HCT116 (cell line): ENCODE measurements at regions not wholly inside any gene's neighbourhood (a gene's known extent, or its start where the extent isn't known, plus 50 kb on each side); places are given as distances from the start of the nearest gene placed in this dataset.

Experiments used
- ATAC-seq: fragments of 200-7000 bp; cut with Tn5 transposase; 2 replicates; pipeline ENCODE4 v1.9.1; 2020; ENCODE audit warnings: mild to moderate bottlenecking, moderate library complexity
- BruUV-seq: library from RNA; stranded (reverse); fragments of 400-500 nt; replicated peaks from 2 replicates; lab custom pipeline; 2021; lab: Mats Ljungman, UMichigan
- CTCF ChIA-PET: fragments of 300-600 bp; sonication (Branson Sonifier 250); formaldehyde crosslinking; loops from one replicate; lab custom pipeline; 2021; ENCODE audit warnings: antibody characterized with exemption; lab: Charles Lee
- POLR2A ChIA-PET: fragments of 300-600, 350-600 bp; sonication (Branson Sonifier 250); formaldehyde crosslinking; loops from one replicate; lab custom pipeline; 2021; ENCODE audit warnings: antibody characterized with exemption; lab: Charles Lee
- RAD21 ChIA-PET, 2 experiments: fragments of 300-600 bp; sonication (Branson Sonifier 250); formaldehyde crosslinking; loops; one replicate each; lab custom pipeline; 2023; ENCODE audit warnings: low total read pairs in 2 of 2; ENCODE audit not compliant: uncharacterized antibody in 2 of 2, unreplicated experiment in 2 of 2, low non-redundant PET in 1 of 2; lab: Charles Lee
- DNase-seq: peaks from one replicate; pipeline ENCODE4 v3.0.0-alpha.2; 2010; ENCODE audit warnings: low read depth, low spot score
- H2AFZ ChIP-seq: fragments of 200-600 bp; shearing (Covaris generic), sonication (generic); 2 replicates; pipeline ENCODE4 v1.6.1; 2017; ENCODE audit warnings: low read depth, mixed run types, mixed read lengths, antibody characterized with exemption, low read length; ENCODE audit not compliant: poor library complexity, severe bottlenecking
- H3K27ac ChIP-seq: 2 replicates; pipeline ENCODE4 v1.5.1; 2012; ENCODE audit warnings: low read depth, low read length
- H3K27me3 ChIP-seq: fragments of 200-600 bp; sonication (generic); 2 replicates; pipeline ENCODE4 v1.6.1; 2016; ENCODE audit warnings: mixed run types, low read length, mixed read lengths; ENCODE audit not compliant: insufficient read depth
- H3K36me3 ChIP-seq, 2 experiments: fragments of 200-500 bp in 1 of 2; fragments of 200-600 bp in 1 of 2; sonication (Bioruptor generic) in 1 of 2; sonication (generic) in 1 of 2; 2 replicates each; pipeline versions ENCODE4 v1.5.1 to v1.6.1; 2014 to 2016; ENCODE audit warnings: low read length in 2 of 2, inconsistent platforms in 1 of 2, mixed read lengths in 1 of 2, mixed run types in 1 of 2; ENCODE audit not compliant: insufficient read depth in 2 of 2, control insufficient read depth in 1 of 2
- H3K4me1 ChIP-seq, 2 experiments: fragments of 200-600 bp in 1 of 2; sonication (generic) in 1 of 2; 2 replicates each; pipeline versions ENCODE4 v1.5.1 to v1.6.1; 2012 to 2017; ENCODE audit warnings: low read length in 2 of 2, inconsistent platforms in 1 of 2, mild to moderate bottlenecking in 1 of 2, mixed read lengths in 1 of 2, mixed run types in 1 of 2, moderate library complexity in 1 of 2; ENCODE audit not compliant: insufficient read depth in 2 of 2, control insufficient read depth in 1 of 2
- H3K4me2 ChIP-seq: fragments of 200-600 bp; sonication (generic); 2 replicates; pipeline ENCODE4 v1.6.1; 2017; ENCODE audit warnings: mixed run types, low read length, mixed read lengths
- H3K4me3 ChIP-seq, 2 experiments: fragments of 200-600 bp in 1 of 2; sonication (generic) in 1 of 2; replicated peaks in 1 of 2; 2 replicates each; pipeline ENCODE4 v1.5.1; 2011 to 2016; ENCODE audit warnings: low read length in 2 of 2, control low read depth in 1 of 2, low read depth in 1 of 2, mild to moderate bottlenecking in 1 of 2, mixed read lengths in 1 of 2, mixed run types in 1 of 2
- H3K79me2 ChIP-seq: fragments of 200-600 bp; sonication (generic); 2 replicates; pipeline ENCODE4 v1.6.1; 2017; ENCODE audit warnings: mild to moderate bottlenecking, mixed run types, low read length, moderate library complexity, mixed read lengths; ENCODE audit not compliant: insufficient read depth
- H3K9ac ChIP-seq: fragments of 200-600 bp; sonication (generic); 2 replicates; pipeline ENCODE4 v1.6.1; 2016; ENCODE audit warnings: low read length, mixed read lengths
- H3K9me2 ChIP-seq: fragments of 200-600 bp; sonication (generic), shearing (Covaris generic); 2 replicates; pipeline ENCODE4 v1.6.1; 2017; ENCODE audit warnings: mixed run types, mild to moderate bottlenecking, moderate library complexity; ENCODE audit not compliant: insufficient read depth
- H3K9me3 ChIP-seq, 2 experiments: fragments of 200-500 bp in 1 of 2; fragments of 200-600 bp in 1 of 2; sonication (Bioruptor generic) in 1 of 2; sonication (generic) in 1 of 2; 2 replicates each; pipeline ENCODE4 v1.6.1; 2014 to 2017; ENCODE audit warnings: low read length in 2 of 2, mixed read lengths in 2 of 2, inconsistent platforms in 1 of 2, low read depth in 1 of 2, mild to moderate bottlenecking in 1 of 2, mixed run types in 1 of 2, moderate library complexity in 1 of 2; ENCODE audit not compliant: control insufficient read depth in 1 of 2, insufficient read depth in 1 of 2
- H4K20me1 ChIP-seq: fragments of 200-600 bp; sonication (generic), shearing (Covaris generic); 2 replicates; pipeline ENCODE4 v1.6.1; 2017; ENCODE audit warnings: mixed run types, mild to moderate bottlenecking, moderate library complexity; ENCODE audit not compliant: insufficient read depth
- ATF3 ChIP-seq: IDR thresholded peaks from 2 replicates; pipeline ENCODE4 v1.6.1; 2012
- CBX3 ChIP-seq: IDR thresholded peaks from 2 replicates; pipeline ENCODE4 v1.6.1; 2012; ENCODE audit warnings: low read depth
- EGR1 ChIP-seq: IDR thresholded peaks from 2 replicates; pipeline ENCODE4 v1.6.1; 2012; ENCODE audit warnings: low read depth
- ELF1 ChIP-seq: IDR thresholded peaks from 2 replicates; pipeline ENCODE4 v1.6.1; 2012; ENCODE audit warnings: low read depth, borderline replicate concordance
- EZH2 ChIP-seq: fragments of 200-600 bp; sonication (generic); IDR thresholded peaks from 2 replicates; pipeline ENCODE4 v1.6.1; 2017; ENCODE audit warnings: antibody characterized with exemption, mixed run types
- FOSL1 ChIP-seq: IDR thresholded peaks from 2 replicates; pipeline ENCODE4 v1.6.1; 2012; ENCODE audit warnings: low read depth
- JUND ChIP-seq: IDR thresholded peaks from 2 replicates; pipeline ENCODE4 v1.6.1; 2012
- POLR2A ChIP-seq: IDR thresholded peaks from 2 replicates; pipeline ENCODE4 v1.7.0; 2011; ENCODE audit warnings: borderline replicate concordance; ENCODE audit not compliant: insufficient read depth, insufficient read length; ENCODE audit errors: extremely low read depth
- RAD21 ChIP-seq: IDR thresholded peaks from 2 replicates; pipeline ENCODE4 v1.6.1; 2012; ENCODE audit warnings: low read depth, mild to moderate bottlenecking
- REST ChIP-seq: IDR thresholded peaks from 2 replicates; pipeline ENCODE4 v1.6.1; 2012; ENCODE audit warnings: low read depth
- SIN3A ChIP-seq: IDR thresholded peaks from 2 replicates; pipeline ENCODE4 v1.6.1; 2012; ENCODE audit warnings: low read depth
- SP1 ChIP-seq: IDR thresholded peaks from 2 replicates; pipeline ENCODE4 v1.6.1; 2012; ENCODE audit warnings: low read depth
- SRF ChIP-seq: IDR thresholded peaks from 2 replicates; pipeline ENCODE4 v1.6.1; 2012; ENCODE audit warnings: low read depth
- TCF7L2 ChIP-seq: IDR thresholded peaks from 2 replicates; pipeline ENCODE4 v1.7.0; 2011; ENCODE audit warnings: borderline replicate concordance, inconsistent platforms; ENCODE audit not compliant: insufficient read depth, insufficient read length; ENCODE audit errors: extremely low read depth
- YY1 ChIP-seq: IDR thresholded peaks from 2 replicates; pipeline ENCODE4 v1.6.1; 2011; ENCODE audit warnings: low read length, low read depth, moderate library complexity, mild to moderate bottlenecking; ENCODE audit not compliant: insufficient replicate concordance; ENCODE audit errors: extremely low read depth
- ZBTB33 ChIP-seq: IDR thresholded peaks from 2 replicates; pipeline ENCODE4 v1.6.1; 2011; ENCODE audit warnings: mild to moderate bottlenecking, low read length, moderate library complexity; ENCODE audit not compliant: insufficient replicate concordance; ENCODE audit errors: extremely low read depth
- ZFX ChIP-seq: fragments of 450-650 bp; IDR thresholded peaks from 2 replicates; pipeline ENCODE4 v1.6.1; 2017
- ZNF274 ChIP-seq: fragments of 200-500 bp; sonication (Bioruptor generic); IDR thresholded peaks from 2 replicates; pipeline ENCODE4 v1.6.1; 2014; ENCODE audit warnings: mild to moderate bottlenecking, low read depth, low read length, inconsistent platforms
- intact Hi-C: fragments of 100-400 bp; cut with micrococcal nuclease; formaldehyde crosslinking; loops from 2 replicates; pipeline ENCODE4 v1.10.0; 2022

GRCh38 chr18:24586662-24587360 lies 126.4 kb downstream of the HRH4 start:
- intact Hi-C loops, result loop anchor here (5.0 kb wide), 1 partner anchor 215 kb away; no protein-coding TSS in a partner anchor
- no peak for DNase-seq
- no peaks in the 10 kb centered on the region for H3K9me2 ChIP-seq
- H3K9me3 ChIP-seq, result no peaks in the 10 kb centered on the region
- no peaks in the 10 kb centered on the region for H3K79me2 ChIP-seq
- H2AFZ ChIP-seq, result no peak overlapping the region
- no peaks in the 10 kb centered on the region; the same call in 1 of the 2 replicates for H4K20me1 ChIP-seq
- TF ChIP-seq REST (no peak), EGR1 (no peak), RAD21 (no peak), ZBTB33 (no peak), YY1 (no peak), ELF1 (no peak), JUND (no peak), ATF3 (no peak), FOSL1 (no peak), ZNF274 (no peak), ZFX (no peak), SIN3A (no peak), POLR2A (no peak), SP1 (no peak), TCF7L2 (no peak), EZH2 (no peak), CBX3 (no peak), SRF (no peak)
- no peaks in the 10 kb centered on the region for H3K4me1 ChIP-seq
- ChIA-PET CTCF (no interaction called here), POLR2A (no interaction called here), RAD21 (no interaction called here)
- BruUV-seq, result no TSS peak
- H3K27ac ChIP-seq, result no peak overlapping the region
- ATAC-seq, result no peak
- H3K4me2 ChIP-seq, result no peak overlapping the region
- no peak overlapping the region for H3K4me3 ChIP-seq
- no peaks in the 10 kb centered on the region for H3K36me3 ChIP-seq
- H3K27me3 ChIP-seq, result peaks cover 28% of the 10 kb centered on the region
- H3K9ac ChIP-seq, result no peak overlapping the region
